ENCODE measurements at regions not wholly inside any gene's neighbourhood (a gene's known extent, or its start where the extent isn't known, plus 50 kb on each side); places are given as distances from the start of the nearest gene placed in this dataset.

GRCh38 chr15:98501192-98501591, 147.1 kb upstream of the IGF1R start:
- no peak overlapping the region for H3K4me2 ChIP-seq (ENCODE audit: low read depth, low read length, poor library complexity, severe bottlenecking)
- H3K4me1 ChIP-seq (ENCODE audit: insufficient read depth, low read length, poor library complexity, severe bottlenecking): no peaks in the 10 kb centered on the region
- H3K4me3 ChIP-seq (ENCODE audit: low read length, poor library complexity, severe bottlenecking): no peak overlapping the region
- H3K9me2 ChIP-seq (replicated peaks; ENCODE audit: low read depth, low read length): no peaks in the 10 kb centered on the region
- H3K9me3 ChIP-seq (ENCODE audit: insufficient read depth, low read depth, low read length): no peaks in the 10 kb centered on the region
- H3F3A ChIP-seq (ENCODE audit: low read depth): no peaks in the 10 kb centered on the region
- H2AFZ ChIP-seq (ENCODE audit: low read length): no peak overlapping the region
- no peaks in the 10 kb centered on the region for H3K79me2 ChIP-seq (ENCODE audit: insufficient read depth, low read length)
- no peak for TF ChIP-seq EZH2phosphoT487 (IDR thresholded peaks at IDR 0.05; ENCODE audit: borderline replicate concordance)
- no peak for TF ChIP-seq CTCF (conservative IDR thresholded peaks at IDR 0.05; ENCODE audit: low read length)
- no peaks in the 10 kb centered on the region for H3K27me3 ChIP-seq (ENCODE audit: insufficient read depth, low read length, poor library complexity, severe bottlenecking)
- no peaks in the 10 kb centered on the region for H4K20me1 ChIP-seq (ENCODE audit: insufficient read depth, low read length, poor library complexity, severe bottlenecking)
- no peaks in the 10 kb centered on the region for H3K36me3 ChIP-seq (ENCODE audit: insufficient read depth, low read length)
- no peak overlapping the region for H3K9ac ChIP-seq (ENCODE audit: low read depth, low read length, poor library complexity, severe bottlenecking)

- TF ChIP-seq CTCF (conservative IDR thresholded peaks at IDR 0.05; ENCODE audit: low read length): no peak
- no peak for TF ChIP-seq EZH2phosphoT487 (IDR thresholded peaks at IDR 0.05; ENCODE audit: borderline replicate concordance)
Observed at GRCh38 chr15:98501632-98502031, 146.7 kb upstream of the IGF1R start.

DNA sequence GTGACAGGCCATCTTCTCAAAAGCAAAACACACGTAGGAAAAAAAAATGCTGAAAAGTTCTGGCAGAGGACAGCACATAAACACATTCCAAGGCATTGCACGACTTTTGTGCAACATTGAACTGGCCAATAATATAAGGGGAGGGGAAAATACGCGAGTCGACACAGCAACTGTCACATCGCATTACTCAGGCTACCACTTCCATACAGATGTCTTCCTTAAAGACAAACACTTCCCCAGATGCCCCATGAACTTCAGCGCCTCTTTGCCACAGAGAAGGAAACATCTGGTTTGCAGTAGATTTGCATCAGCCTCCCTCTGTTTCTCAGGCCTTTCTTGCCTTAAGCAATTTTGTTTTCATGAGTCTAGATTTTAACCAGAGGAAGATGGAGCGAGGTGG, 144.4 kb upstream of the IGF1R start:
- no peaks in the 10 kb centered on the region for H3K9me2 ChIP-seq (replicated peaks; ENCODE audit: low read depth, low read length)
- H3K9ac ChIP-seq (ENCODE audit: low read depth, low read length, poor library complexity, severe bottlenecking): no peak overlapping the region
- TF ChIP-seq CTCF (conservative IDR thresholded peaks at IDR 0.05; ENCODE audit: low read length) (no peak), EZH2phosphoT487 (IDR thresholded peaks at IDR 0.05; ENCODE audit: borderline replicate concordance) (no peak)
- H3K36me3 ChIP-seq (ENCODE audit: insufficient read depth, low read length): no peaks in the 10 kb centered on the region
- no peak overlapping the region for H2AFZ ChIP-seq (ENCODE audit: low read length)
- H3K79me2 ChIP-seq (ENCODE audit: insufficient read depth, low read length): no peaks in the 10 kb centered on the region
- H3K4me2 ChIP-seq (ENCODE audit: low read depth, low read length, poor library complexity, severe bottlenecking): no peak overlapping the region
- H3K9me3 ChIP-seq (ENCODE audit: insufficient read depth, low read depth, low read length): no peaks in the 10 kb centered on the region
- no peaks in the 10 kb centered on the region for H3K4me1 ChIP-seq (ENCODE audit: insufficient read depth, low read length, poor library complexity, severe bottlenecking)
- no peaks in the 10 kb centered on the region for H4K20me1 ChIP-seq (ENCODE audit: insufficient read depth, low read length, poor library complexity, severe bottlenecking)
- H3F3A ChIP-seq (ENCODE audit: low read depth): no peaks in the 10 kb centered on the region
- no peak overlapping the region for H3K4me3 ChIP-seq (ENCODE audit: low read length, poor library complexity, severe bottlenecking)
- no peaks in the 10 kb centered on the region for H3K27me3 ChIP-seq (ENCODE audit: insufficient read depth, low read length, poor library complexity, severe bottlenecking)

More at GRCh38 chr15:98501632-98502031, 146.7 kb upstream of the IGF1R start:
- H3K9me3 ChIP-seq (ENCODE audit: insufficient read depth, low read depth, low read length): no peaks in the 10 kb centered on the region
- H2AFZ ChIP-seq (ENCODE audit: low read length): no peak overlapping the region
- H4K20me1 ChIP-seq (ENCODE audit: insufficient read depth, low read length, poor library complexity, severe bottlenecking): no peaks in the 10 kb centered on the region
- no peaks in the 10 kb centered on the region for H3F3A ChIP-seq (ENCODE audit: low read depth)
- H3K4me2 ChIP-seq (ENCODE audit: low read depth, low read length, poor library complexity, severe bottlenecking): no peak overlapping the region
- no peaks in the 10 kb centered on the region for H3K4me1 ChIP-seq (ENCODE audit: insufficient read depth, low read length, poor library complexity, severe bottlenecking)
- no peak overlapping the region for H3K4me3 ChIP-seq (ENCODE audit: low read length, poor library complexity, severe bottlenecking)
- no peaks in the 10 kb centered on the region for H3K36me3 ChIP-seq (ENCODE audit: insufficient read depth, low read length)
- H3K9ac ChIP-seq (ENCODE audit: low read depth, low read length, poor library complexity, severe bottlenecking): no peak overlapping the region
- no peaks in the 10 kb centered on the region for H3K9me2 ChIP-seq (replicated peaks; ENCODE audit: low read depth, low read length)
- no peaks in the 10 kb centered on the region for H3K27me3 ChIP-seq (ENCODE audit: insufficient read depth, low read length, poor library complexity, severe bottlenecking)
- H3K79me2 ChIP-seq (ENCODE audit: insufficient read depth, low read length): no peaks in the 10 kb centered on the region

All from Loucy (cell line).